H1 (cell line): ENCODE measurements at regions not wholly inside any gene's neighbourhood (a gene's known extent, or its start where the extent isn't known, plus 50 kb on each side); places are given as distances from the start of the nearest gene placed in this dataset.

Experiments
- CTCF ChIA-PET: fragments of 300-600 bp; sonication (Branson Sonifier 250); formaldehyde crosslinking; loops from one replicate; lab custom pipeline; 2021; ENCODE audit not compliant: partially characterized antibody; lab: Charles Lee
- POLR2A ChIA-PET: fragments of 300-600 bp; sonication (Branson Sonifier 250); formaldehyde crosslinking; loops from one replicate; lab custom pipeline; 2021; ENCODE audit warnings: inconsistent platforms; ENCODE audit not compliant: partially characterized antibody; lab: Charles Lee
- DNase-seq, 2 experiments: peaks; one replicate each; pipeline versions ENCODE4 v3.0.0 to v3.0.0-alpha.2; 2010 to 2022; ENCODE audit warnings: low spot score in 2 of 2, low read depth in 1 of 2, mixed read lengths in 1 of 2
- FAIRE-seq: peaks from 2 replicates; lab custom pipeline; 2011; peaks lifted over from hg19 to GRCh38; lab: Jason Lieb, UNC
- H2AFZ ChIP-seq: 2 replicates; pipeline ENCODE4 v1.8.1; 2012; ENCODE audit warnings: low read length, inconsistent platforms
- H2AK5ac ChIP-seq: 2 replicates; pipeline ENCODE4 v1.6.1; 2013; ENCODE audit warnings: low read depth, low read length
- H2BK120ac ChIP-seq: replicated peaks from 2 replicates; pipeline ENCODE3; 2013; ENCODE audit warnings: low read depth, low read length, inconsistent platforms
- H2BK12ac ChIP-seq: 2 replicates; pipeline ENCODE4 v1.6.1; 2013; ENCODE audit warnings: low read depth, low read length
- H2BK15ac ChIP-seq: 2 replicates; pipeline ENCODE4 v1.6.1; 2013; ENCODE audit warnings: low read length
- H2BK20ac ChIP-seq: 2 replicates; pipeline ENCODE4 v1.6.1; 2013; ENCODE audit warnings: low read length
- H2BK5ac ChIP-seq: 2 replicates; pipeline ENCODE4 v1.6.1; 2013; ENCODE audit warnings: low read depth, low read length
- H3K14ac ChIP-seq: 2 replicates; pipeline ENCODE4 v1.6.1; 2013; ENCODE audit warnings: inconsistent platforms; ENCODE audit not compliant: insufficient read length
- H3K18ac ChIP-seq: 2 replicates; pipeline ENCODE4 v1.6.1; 2013; ENCODE audit warnings: low read length; ENCODE audit errors: extremely low read depth
- H3K23ac ChIP-seq: 2 replicates; pipeline ENCODE4 v1.6.1; 2013; ENCODE audit warnings: inconsistent platforms; ENCODE audit not compliant: insufficient read length
- H3K23me2 ChIP-seq: 2 replicates; pipeline ENCODE4 v1.6.1; 2013; ENCODE audit warnings: low read depth, low read length
- H3K27ac ChIP-seq: 2 replicates; pipeline ENCODE4 v1.6.1; 2011; ENCODE audit warnings: low read depth, low read length, inconsistent platforms
- H3K27me3 ChIP-seq, 4 experiments: replicated peaks in 1 of 4; 1 replicate in 1 of 4; 2 replicates in 3 of 4; pipeline versions ENCODE4 v1.6.1 to v1.8.1; 2011 to 2013; ENCODE audit warnings: low read length in 3 of 4, mild to moderate bottlenecking in 3 of 4, inconsistent platforms in 2 of 4, mixed read lengths in 2 of 4, moderate library complexity in 1 of 4; ENCODE audit not compliant: control insufficient read depth in 3 of 4, insufficient read depth in 3 of 4; ENCODE audit errors: extremely low read depth in 1 of 4
- H3K36me3 ChIP-seq, 4 experiments: 2 replicates each; pipeline versions ENCODE4 v1.6.1 to v1.8.1; 2011 to 2013; ENCODE audit warnings: mild to moderate bottlenecking in 4 of 4, low read length in 3 of 4, moderate library complexity in 2 of 4, control low read depth in 1 of 4, inconsistent platforms in 1 of 4; ENCODE audit not compliant: insufficient read depth in 4 of 4, control insufficient read depth in 2 of 4
- H3K4ac ChIP-seq: replicated peaks from 2 replicates; pipeline ENCODE3; 2013; ENCODE audit warnings: low read length, low read depth, mixed read lengths, inconsistent platforms; ENCODE audit not compliant: insufficient read length
- H3K4me1 ChIP-seq, 4 experiments: replicated peaks in 1 of 4; 1 replicate in 1 of 4; 2 replicates in 3 of 4; pipeline versions ENCODE4 v1.6.1 to v1.8.1; 2011 to 2013; ENCODE audit warnings: low read length in 3 of 4, inconsistent platforms in 2 of 4, mixed read lengths in 1 of 4; ENCODE audit not compliant: insufficient read depth in 4 of 4, control insufficient read depth in 3 of 4
- H3K4me2 ChIP-seq, 2 experiments: 2 replicates each; pipeline versions ENCODE4 v1.6.1 to v1.8.1; 2011 to 2013; ENCODE audit warnings: low read depth in 2 of 2, low read length in 2 of 2, control low read depth in 1 of 2, inconsistent platforms in 1 of 2, mild to moderate bottlenecking in 1 of 2; ENCODE audit not compliant: insufficient read depth in 1 of 2
- H3K4me3 ChIP-seq, 4 experiments: fragments of 200-600, 300-600 bp in 1 of 4; sonication (generic), shearing (Covaris generic), sonication (Bioruptor Twin) in 1 of 4; 2 replicates each; pipeline versions ENCODE4 v1.5.1 to v1.8.1; 2011 to 2016; ENCODE audit warnings: low read length in 4 of 4, low read depth in 3 of 4, control low read depth in 2 of 4, inconsistent platforms in 2 of 4, mild to moderate bottlenecking in 2 of 4, mixed read lengths in 1 of 4, moderate library complexity in 1 of 4; ENCODE audit not compliant: insufficient read depth in 2 of 4; ENCODE audit errors: extremely low read depth in 1 of 4
- H3K56ac ChIP-seq: replicated peaks from 2 replicates; pipeline ENCODE3; 2013; ENCODE audit warnings: low read depth, mild to moderate bottlenecking, mixed read lengths, low read length, inconsistent platforms; ENCODE audit not compliant: insufficient read length
- H3K79me1 ChIP-seq: 2 replicates; pipeline ENCODE4 v1.6.1; 2013; ENCODE audit warnings: low read depth, low read length, control low read depth
- H3K79me2 ChIP-seq, 2 experiments: 2 replicates each; pipeline versions ENCODE4 v1.6.1 to v1.8.1; 2012 to 2013; ENCODE audit warnings: low read length in 2 of 2, mild to moderate bottlenecking in 2 of 2, inconsistent platforms in 1 of 2; ENCODE audit not compliant: insufficient read depth in 2 of 2, control insufficient read depth in 1 of 2
- H3K9ac ChIP-seq, 4 experiments: replicated peaks in 1 of 4; 1 replicate in 1 of 4; 2 replicates in 3 of 4; pipeline versions ENCODE4 v1.6.1 to v1.8.1; 2011 to 2013; ENCODE audit warnings: low read depth in 3 of 4, low read length in 3 of 4, control low read depth in 2 of 4, mild to moderate bottlenecking in 2 of 4, moderate library complexity in 2 of 4, inconsistent platforms in 1 of 4; ENCODE audit errors: extremely low read depth in 1 of 4
- H3K9me3 ChIP-seq, 2 experiments: 2 replicates each; pipeline versions ENCODE4 v1.6.1 to v1.8.1; 2012 to 2013; ENCODE audit warnings: mild to moderate bottlenecking in 2 of 2, moderate library complexity in 2 of 2, control low read depth in 1 of 2, inconsistent platforms in 1 of 2, low read depth in 1 of 2, low read length in 1 of 2, mixed read lengths in 1 of 2; ENCODE audit not compliant: insufficient read depth in 2 of 2
- H4K20me1 ChIP-seq, 2 experiments: replicated peaks in 1 of 2; 2 replicates each; pipeline versions ENCODE3 to v1.8.1; 2011 to 2013; ENCODE audit warnings: inconsistent platforms in 2 of 2, low read length in 2 of 2, mild to moderate bottlenecking in 1 of 2; ENCODE audit not compliant: insufficient read depth in 2 of 2, control insufficient read depth in 1 of 2
- H4K5ac ChIP-seq: 2 replicates; pipeline ENCODE4 v1.6.1; 2013; ENCODE audit warnings: low read length, low read depth, mixed read lengths, inconsistent platforms; ENCODE audit not compliant: insufficient read length
- H4K8ac ChIP-seq: 2 replicates; pipeline ENCODE4 v1.8.0; 2013; ENCODE audit warnings: mild to moderate bottlenecking, moderate library complexity, low read length, inconsistent platforms; ENCODE audit not compliant: insufficient read depth; ENCODE audit errors: extremely low read depth
- H4K91ac ChIP-seq: replicated peaks from 2 replicates; pipeline ENCODE3; 2013; ENCODE audit warnings: low read length, mixed read lengths, inconsistent platforms; ENCODE audit not compliant: insufficient read length
- EZH2 ChIP-seq: fragments of 200-600 bp; sonication (generic); IDR thresholded peaks from 2 replicates; pipeline ENCODE4 v1.7.1; 2012; ENCODE audit warnings: low read depth, mild to moderate bottlenecking, moderate library complexity, low read length, inconsistent platforms; ENCODE audit not compliant: severe bottlenecking
- JUN ChIP-seq: IDR thresholded peaks from 2 replicates; pipeline ENCODE4 v1.6.1; 2011; ENCODE audit warnings: low read depth, mild to moderate bottlenecking, improper control_type of control experiment, low read length
- JUND ChIP-seq: IDR thresholded peaks from 2 replicates; pipeline ENCODE4 v1.6.1; 2011; ENCODE audit warnings: mild to moderate bottlenecking, improper control_type of control experiment, low read length
- NANOG ChIP-seq: IDR thresholded peaks from 2 replicates; pipeline ENCODE4 v1.6.1; 2011; ENCODE audit warnings: low read length, low read depth, mild to moderate bottlenecking, inconsistent platforms; ENCODE audit not compliant: insufficient read depth, poor library complexity, severe bottlenecking
- RAD21 ChIP-seq, 2 experiments: IDR thresholded peaks in 1 of 2; conservative IDR thresholded peaks in 1 of 2; 2 replicates each; pipeline ENCODE4 v1.6.1; 2011; ENCODE audit warnings: low read depth in 2 of 2, low read length in 2 of 2, improper control_type of control experiment in 1 of 2, inconsistent platforms in 1 of 2, mild to moderate bottlenecking in 1 of 2, moderate library complexity in 1 of 2
- SIX5 ChIP-seq: IDR thresholded peaks from 2 replicates; pipeline ENCODE4 v1.6.1; 2011; ENCODE audit warnings: mild to moderate bottlenecking, low read depth, low read length
- SP1 ChIP-seq: IDR thresholded peaks from 2 replicates; pipeline ENCODE4 v1.6.1; 2011; ENCODE audit warnings: low read depth, low read length
- SRF ChIP-seq: IDR thresholded peaks from 2 replicates; pipeline ENCODE4 v1.6.1; 2011; ENCODE audit warnings: mild to moderate bottlenecking, low read depth, low read length, moderate library complexity
- YY1 ChIP-seq: IDR thresholded peaks from 2 replicates; pipeline ENCODE4 v1.6.1; 2011; ENCODE audit warnings: low read depth, mild to moderate bottlenecking, low read length
- WGBS, 2 experiments: shearing (Covaris generic) in 1 of 2; methylation state at CpG; one replicate each; pipeline versions ENCODE4 v1.1.6 to v1.1.7; 2013 to 2015; ENCODE audit warnings: low lambda C conversion rate in 2 of 2, mixed read lengths in 2 of 2, inconsistent platforms in 1 of 2, low coverage in 1 of 2, missing lambda C conversion rate in 1 of 2; ENCODE audit not compliant: insufficient replicate concordance in 2 of 2, insufficient coverage in 1 of 2, insufficient read length in 1 of 2; ENCODE audit errors: extremely low coverage in 1 of 2, missing lambda C conversion rate in 1 of 2; 5-methylcytosine and 5-hydroxymethylcytosine counted together

DNA sequence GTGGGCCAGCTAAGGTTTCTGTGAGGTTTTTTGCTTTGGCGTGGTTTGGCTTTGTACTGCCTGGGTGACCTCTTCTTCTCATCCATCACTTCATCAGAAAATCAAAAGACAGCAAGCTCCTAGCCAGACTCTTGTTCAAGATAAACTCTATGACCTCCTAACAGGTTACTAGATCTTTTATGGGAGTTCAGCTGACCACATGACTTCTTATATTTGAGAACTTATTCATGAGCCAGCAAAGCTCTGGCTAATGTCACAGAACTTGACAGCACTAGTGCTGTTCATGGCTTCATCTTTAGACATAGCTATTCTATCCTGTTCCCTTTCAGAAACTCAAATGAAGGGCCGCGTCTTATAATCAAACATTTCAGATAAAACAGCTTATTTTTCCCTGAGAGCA, 527.1 kb upstream of the GOLIM4 start:
- Histone ChIP-seq H3K27ac (no peak overlapping the region), H2AFZ (no peak overlapping the region), H3K23me2 (no peaks in the 10 kb centered on the region), H3K79me2 (no peaks in the 10 kb centered on the region), H4K5ac (no peak overlapping the region), H3K14ac (no peak overlapping the region), H3K27me3 (no peaks in the 10 kb centered on the region), H3K9ac (no peak overlapping the region), H2BK15ac (no peak overlapping the region), H2BK120ac (peak overlapping the region; percentile 50), H3K4me3 (no peak overlapping the region), H2BK20ac (peak overlapping the region; percentile 52; the same call in 1 of the 2 replicates), H3K36me3 (no peaks in the 10 kb centered on the region), H3K79me1 (no peaks in the 10 kb centered on the region), H3K4me1 (peaks cover 0 to 14% (median 9%) of the 10 kb centered on the region in 4 experiments; a peak in 6 of 7 replicates), H4K8ac (no peak overlapping the region), H3K18ac (no peak overlapping the region), H4K91ac (no peak overlapping the region), H4K20me1 (no peaks in the 10 kb centered on the region), H2BK5ac (no peak overlapping the region), H3K4me2 (no peak overlapping the region), H3K4ac (no peak overlapping the region), H3K23ac (no peak overlapping the region), H3K9me3 (no peaks in the 10 kb centered on the region), H2BK12ac (no peak overlapping the region), H2AK5ac (no peak overlapping the region), H3K56ac (no peak overlapping the region)
- 84% methylated on average over 3 of the region's 3 CpGs; no CpG with 5 or more reads in 1 of the 2 experiments for WGBS, 2 experiments
- POLR2A ChIA-PET, result interaction anchor here (1.6 kb wide), 1 partner anchor 32 kb away, joined by 4 read pairs; no protein-coding TSS in a partner anchor
- no peak for DNase-seq
- CTCF ChIA-PET, result interaction anchor here (0.5 to 6.8 kb wide), 8 partner anchors 10 to 411 kb away, joined by 3 to 64 read pairs (median 12); no protein-coding TSS in a partner anchor
- FAIRE-seq, result peak; percentile 62
- no peak for TF ChIP-seq JUN
- no peak for TF ChIP-seq SP1
- TF ChIP-seq JUND, result no peak
- no peak for TF ChIP-seq YY1
- TF ChIP-seq RAD21 (IDR thresholded peaks at IDR 0.05 in 1 of 2, conservative IDR thresholded peaks at IDR 0.05 in 1 of 2; ENCODE audit: low read depth in 2 of 2, low read length in 2 of 2), result no peak
- no peak for TF ChIP-seq EZH2
- TF ChIP-seq SRF, result no peak
- TF ChIP-seq NANOG, result no peak
- no peak for TF ChIP-seq SIX5
